RPMI8226 (cell line): ENCODE measurements at regions not wholly inside any gene's neighbourhood (a gene's known extent, or its start where the extent isn't known, plus 50 kb on each side); places are given as distances from the start of the nearest gene placed in this dataset.
"Not testable (repeated sequence)": the region's sequence is repeated elsewhere in the genome, so short reads cannot be mapped to it uniquely, and the experiment has no call there.

Source experiments
- DNase-seq: peaks from one replicate; pipeline ENCODE4 v3.0.0-alpha.2; 2015

DNA sequence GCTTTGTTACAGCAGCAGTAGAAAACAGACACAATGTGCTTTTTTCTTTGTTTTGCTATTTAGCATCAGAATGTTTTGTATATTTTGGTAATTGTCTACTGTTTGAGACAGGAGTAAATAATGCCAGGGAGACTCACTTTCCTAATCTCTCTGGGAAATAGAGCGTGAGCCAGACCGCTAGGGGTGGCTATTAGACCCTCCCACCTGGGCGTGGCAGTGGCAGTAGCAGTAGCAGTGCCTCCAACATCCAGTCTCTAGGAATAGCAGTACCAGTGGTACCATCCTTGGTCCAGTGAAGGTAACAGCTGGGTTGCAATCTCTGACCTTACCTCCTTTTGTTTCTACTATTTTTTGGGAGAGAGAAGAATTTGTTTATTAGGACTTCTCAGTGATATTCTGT is 165.7 kb upstream of the MAGI2 start:
- DNase-seq, result no peak

DNA sequence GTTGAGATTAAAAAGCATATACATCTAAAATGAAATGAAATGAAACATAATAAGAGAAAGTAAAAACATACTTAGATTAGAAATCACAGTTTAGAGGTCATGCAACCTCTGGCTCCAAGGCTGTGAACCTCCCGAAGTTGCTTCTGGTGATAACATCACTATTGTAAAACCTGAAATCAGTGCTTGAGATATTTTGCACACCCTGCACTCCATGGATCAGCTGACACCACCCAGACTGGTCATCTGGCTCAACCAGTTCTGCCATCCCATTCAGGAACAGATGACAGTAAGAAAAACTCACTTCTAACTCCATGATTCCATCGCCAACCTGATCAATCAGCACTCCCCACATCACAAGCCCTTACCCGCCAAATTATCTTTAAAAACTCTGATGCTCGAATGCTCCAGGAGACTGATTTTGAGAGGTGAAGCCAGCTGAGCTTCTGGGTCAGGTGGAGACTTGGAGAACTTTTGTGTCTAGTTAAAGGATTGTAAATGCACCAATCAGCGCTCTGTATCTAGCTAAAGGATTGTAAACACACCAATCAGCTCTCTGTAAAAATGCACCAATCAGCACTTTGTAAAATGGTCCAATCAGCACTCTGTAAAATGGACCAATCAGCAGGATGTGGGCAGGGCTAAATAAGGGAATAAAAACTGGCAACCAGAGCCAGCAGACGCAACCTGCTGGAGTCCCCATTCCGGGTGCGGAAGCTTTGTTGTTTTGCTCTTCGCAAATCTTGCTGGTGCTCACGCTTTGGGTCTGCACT is 162.6 kb upstream of the MAGI2 start:
- DNase-seq, result no peak

DNA sequence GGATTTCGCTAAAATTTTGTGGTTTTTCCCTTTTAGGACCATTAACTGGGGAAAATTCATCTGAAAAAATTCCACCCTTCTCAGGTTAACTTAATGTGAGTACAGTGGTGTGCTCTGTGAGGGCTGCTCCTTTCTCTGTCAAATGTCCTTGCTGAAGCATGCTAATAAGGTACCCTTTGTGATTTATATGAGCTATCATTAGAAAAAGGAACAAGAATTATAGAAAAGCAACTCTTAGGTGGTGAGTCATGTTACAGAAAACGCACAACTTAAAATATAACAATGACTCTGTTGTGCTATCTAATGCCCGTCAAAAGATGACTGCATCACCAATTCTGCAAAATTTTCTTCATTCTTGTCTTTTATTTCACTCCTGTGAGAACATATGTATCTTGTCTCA is 162.0 kb upstream of the MAGI2 start:
- DNase-seq, result no peak

DNA sequence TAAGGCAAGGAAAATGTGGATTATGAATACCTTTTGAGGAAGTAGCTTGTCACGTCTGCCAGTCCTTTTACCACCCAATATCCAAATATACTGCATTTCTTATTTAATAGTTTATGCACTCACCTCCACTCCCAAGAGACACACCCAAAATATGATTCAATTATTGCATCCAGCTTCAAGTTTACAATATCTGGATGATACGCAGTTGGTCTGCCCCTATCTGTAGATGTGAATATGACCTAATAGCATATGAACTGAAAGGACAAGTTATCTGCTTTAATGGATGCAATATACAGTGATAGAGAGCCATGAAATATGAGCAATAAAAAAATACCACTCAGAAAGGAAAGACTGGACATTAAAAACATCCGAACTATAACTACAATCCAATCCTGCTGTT is 159.4 kb upstream of the MAGI2 start:
- DNase-seq, result no peak

DNA sequence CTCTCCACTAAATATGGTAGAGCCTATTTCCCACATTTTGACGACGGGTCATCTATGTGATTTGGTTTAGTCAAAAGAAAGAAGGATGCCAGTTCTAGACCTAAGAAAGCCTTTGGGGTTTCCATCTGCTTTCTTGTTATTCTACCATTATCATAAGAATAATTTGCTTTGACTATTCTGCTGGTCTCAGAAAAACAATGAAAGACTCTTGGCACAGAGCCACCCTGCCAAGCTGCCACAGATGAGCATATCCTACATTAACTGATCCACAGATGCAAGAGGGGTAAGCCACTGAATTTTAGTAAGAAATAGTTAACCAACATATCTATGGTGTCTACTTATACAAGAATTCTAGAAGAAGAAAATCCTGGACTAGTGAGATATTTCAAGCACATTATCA is 158.6 kb upstream of the MAGI2 start:
- DNase-seq, result peak; percentile 17

DNA sequence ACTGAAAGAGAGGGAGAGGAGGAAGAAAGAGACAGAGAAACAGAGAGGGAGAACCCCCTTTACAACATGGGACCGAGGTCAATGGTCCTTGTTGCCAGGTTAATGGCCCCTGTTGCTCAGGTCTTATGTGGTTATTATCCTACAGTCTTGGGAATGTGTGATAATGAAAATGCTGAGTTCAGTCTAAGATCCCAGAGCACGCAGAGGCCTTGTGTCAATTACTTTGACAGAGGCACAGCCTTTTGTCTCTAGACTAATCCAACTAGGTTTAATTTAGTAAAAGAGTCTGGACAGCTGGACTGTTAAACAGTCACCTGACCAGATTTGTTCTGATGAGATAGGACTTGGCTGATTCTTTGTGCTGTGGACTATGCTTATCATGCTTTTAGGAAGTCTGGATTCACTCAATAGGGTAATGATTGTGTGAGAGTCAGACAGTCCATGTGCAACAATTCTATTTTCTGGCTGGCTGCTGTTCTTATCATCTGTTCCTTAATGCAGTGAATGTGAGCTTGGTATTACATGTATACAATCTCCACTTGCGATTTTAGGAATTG is 157.4 kb upstream of the MAGI2 start:
- DNase-seq, result no peak

DNA sequence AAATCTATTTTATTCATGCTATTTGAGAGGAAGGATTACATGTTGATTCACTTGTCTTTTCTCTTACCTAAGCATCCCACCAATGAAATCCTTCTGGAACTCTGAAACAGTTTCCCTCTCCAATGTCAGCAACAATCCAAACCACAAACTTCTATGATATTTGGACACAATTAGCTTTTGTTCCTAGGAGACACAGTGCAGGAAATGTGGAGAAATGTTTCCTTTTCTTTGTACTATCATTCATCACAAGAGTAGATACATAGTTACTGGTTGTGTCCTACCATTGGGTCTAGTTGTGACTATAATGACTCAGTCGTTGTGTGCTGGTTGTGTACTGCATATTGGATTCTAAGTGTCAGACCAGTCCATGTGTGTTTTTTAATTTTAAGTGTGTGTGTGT is 156.8 kb upstream of the MAGI2 start:
- no peak for DNase-seq

DNA sequence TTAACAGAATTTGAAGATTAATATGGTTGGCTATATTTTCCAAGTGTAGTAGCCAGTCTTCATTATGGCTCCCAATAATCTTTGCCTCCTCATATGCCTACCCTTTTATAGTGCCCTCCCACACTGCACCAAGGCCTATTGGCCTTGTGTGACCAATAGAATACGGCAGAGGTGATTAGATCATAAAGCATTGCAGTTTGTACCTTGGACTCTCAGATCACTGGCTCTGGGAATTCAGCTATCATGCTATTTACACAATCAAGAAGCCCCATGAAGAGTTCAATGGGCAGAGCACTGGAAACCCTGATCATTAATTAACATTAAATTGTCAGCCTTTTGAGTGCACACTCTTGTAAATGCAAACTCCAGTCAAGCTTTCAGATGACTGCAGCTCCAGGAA is 154.5 kb upstream of the MAGI2 start:
- no peak for DNase-seq

DNA sequence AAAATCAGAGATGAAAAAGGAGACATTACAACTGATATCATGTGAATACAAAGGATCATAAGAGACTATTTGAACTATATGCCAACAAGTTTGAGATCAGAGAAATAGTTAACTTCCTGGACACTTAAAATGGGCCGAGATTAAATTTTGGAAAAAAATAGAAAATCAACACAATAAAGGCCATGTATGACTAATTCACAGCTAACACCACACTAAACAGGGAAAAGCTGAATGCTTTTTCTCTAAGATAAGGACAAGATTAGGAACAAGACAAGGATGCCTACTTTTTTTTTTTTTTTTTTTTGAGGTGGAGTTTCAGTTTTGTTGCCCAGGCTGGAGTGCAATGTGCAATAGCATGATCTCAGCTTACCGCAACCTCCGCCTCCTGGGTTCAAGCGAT is 151.4 kb upstream of the MAGI2 start:
- no peak for DNase-seq

DNA sequence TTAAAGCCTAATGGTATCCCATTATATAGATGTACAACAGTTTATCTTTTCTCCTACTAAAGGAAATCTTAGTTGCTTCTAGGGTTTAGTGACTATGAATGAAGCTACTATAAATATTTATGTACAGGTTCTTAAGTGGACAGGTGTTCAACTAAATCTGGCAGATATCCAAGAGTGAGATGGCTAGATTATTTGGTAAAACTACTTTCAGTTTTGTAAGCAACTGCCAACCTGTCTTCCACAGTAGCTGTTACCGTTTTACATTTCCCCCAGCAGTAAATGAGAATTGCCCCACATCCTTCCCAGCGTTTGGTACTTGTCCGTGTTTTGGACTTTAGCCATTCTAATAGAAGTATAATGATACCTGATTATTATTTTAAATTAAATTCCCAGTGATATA is 144.9 kb upstream of the MAGI2 start:
- peak; percentile 87 for DNase-seq

DNA sequence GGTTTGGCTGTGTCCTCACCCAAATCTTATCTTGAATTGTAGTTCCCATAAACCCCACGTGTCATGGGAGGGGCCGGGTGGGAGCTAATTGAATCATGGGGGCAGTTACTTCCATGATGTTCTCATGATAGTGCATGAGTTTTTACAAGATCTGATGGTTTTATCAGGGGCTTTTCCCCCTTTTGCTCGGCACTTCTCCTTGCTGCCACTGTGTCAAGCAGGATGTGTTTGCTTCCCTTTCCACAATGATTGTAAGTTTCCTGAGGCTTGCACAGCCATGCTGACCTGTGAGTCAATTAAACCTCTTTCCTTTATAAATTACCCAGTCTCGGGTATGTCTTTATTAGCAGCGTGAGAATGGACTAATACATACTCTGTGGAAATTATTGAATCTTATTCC is 141.2 kb upstream of the MAGI2 start:
- DNase-seq, result not testable (repeated sequence)

DNA sequence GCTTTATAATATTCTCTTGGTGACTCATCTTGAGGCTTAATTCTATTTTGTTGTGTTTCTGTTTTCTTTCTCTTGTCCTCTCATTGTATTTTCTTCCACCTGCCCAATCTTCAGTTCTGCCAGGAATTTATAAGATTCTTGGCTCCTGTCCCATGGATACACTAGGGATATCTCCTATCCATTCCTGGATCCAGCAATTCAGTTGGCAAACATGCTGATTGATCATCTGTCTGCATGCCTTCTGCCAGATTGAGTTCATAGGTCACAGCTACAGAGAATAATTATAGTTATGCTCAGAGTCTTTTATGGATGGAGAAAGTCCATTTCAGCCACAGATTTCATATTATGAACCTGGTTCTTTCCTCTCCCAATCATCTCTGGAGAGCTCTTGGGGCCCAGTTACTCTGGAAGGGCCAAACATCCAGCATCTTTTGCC is 140.4 kb upstream of the MAGI2 start:
- DNase-seq, result no peak

DNA sequence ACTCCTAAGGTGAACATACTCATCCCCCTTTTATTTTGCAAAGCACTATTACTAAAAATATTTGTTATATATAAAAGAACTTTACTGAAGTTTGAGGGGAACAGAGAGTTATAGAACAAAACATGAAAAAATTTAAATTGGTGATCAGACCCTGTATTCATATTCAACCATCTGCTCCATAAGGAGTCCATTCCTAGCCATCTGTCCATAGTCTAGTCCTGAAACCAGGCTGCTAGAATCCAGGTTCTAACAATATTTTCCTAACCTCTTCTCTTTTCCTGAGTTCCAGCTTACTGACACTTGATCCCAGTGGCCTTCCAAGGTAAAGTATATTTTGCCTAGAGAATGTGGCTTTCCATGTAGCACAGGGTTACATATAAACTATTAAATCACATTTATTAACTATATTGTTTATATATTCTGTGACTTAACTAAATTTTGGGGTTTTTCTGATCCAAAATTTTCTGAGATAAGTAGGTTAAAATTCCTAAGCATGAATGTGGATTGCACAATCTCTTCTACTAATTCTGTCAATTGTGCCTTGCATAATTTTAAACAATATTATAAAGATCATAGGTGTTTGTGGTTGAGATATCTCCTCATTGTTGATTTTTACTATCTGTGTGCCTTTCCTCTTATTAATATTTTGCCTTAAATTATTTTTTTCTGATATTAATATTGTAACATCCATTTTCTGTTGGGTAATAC is 137.6 kb upstream of the MAGI2 start:
- no peak for DNase-seq

DNA sequence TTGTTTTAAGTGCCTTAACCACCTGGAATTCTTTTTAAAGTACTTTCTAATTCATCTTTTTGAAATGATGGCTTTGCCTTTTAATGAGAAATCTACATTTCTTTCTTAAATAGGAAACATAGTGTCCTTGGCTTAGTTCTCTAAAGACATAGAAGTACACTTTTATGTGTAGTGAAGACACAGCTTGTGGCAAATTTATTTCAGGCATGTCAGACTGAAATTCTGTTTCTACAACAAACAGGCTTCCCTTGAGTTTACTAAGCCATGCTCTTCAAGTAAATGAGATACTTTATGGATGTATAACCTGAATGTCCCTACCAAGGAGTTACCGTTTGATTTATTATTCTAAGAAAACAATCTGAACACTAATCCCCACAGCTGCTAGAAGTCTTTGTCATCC is 136.9 kb upstream of the MAGI2 start:
- DNase-seq, result no peak

DNA sequence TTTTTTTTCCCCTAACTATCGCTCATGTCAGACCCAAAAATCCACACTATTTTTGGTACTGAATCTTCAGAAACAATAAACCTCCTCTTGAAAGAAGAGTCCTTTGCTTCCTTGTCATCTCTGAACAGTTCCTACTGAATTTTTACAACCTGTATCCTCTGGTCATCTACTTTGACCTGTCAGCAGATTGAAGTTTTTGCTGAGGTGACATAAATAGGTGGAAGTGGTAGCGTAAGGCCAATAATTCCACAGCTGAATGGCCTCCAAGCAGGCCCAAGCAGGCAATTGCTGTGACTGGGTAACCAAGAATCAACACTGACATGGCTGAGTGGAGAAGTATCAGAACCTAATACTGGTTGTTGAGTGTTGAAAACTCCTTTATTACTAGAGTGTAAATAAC is 117.4 kb upstream of the MAGI2 start:
- DNase-seq, result no peak

DNA sequence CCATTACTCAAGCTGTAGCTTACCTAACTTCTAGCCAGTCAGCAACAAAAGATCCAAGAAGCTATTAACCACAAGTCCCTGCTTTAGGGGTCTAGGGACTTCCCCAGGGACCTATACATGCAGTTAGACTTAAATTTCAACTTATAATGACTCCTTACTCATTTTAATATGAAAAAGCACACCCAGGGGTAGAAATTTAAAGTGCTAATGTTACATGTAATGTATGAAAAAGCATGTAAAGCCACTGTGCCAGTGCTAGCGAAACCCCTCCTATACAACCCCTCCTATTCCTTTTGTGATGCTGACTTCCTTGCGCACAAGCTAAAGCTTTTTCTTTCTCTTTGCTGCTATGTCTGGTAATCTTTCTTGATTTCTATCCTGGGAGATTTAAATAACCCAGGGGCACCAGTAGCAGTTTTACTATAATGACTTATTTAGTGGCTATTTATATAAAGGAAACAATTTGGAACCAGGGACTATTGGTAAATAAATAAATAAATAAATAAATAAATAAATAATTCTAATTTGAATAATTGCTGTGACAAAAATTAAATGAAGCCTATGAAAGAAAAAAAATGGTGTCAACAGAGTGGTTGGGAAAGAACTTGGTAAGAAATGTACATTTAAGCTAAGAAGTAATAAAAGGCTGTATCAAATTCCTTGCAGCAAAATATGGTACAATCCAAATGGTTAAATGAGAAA is 110.5 kb upstream of the MAGI2 start:
- no peak for DNase-seq

DNA sequence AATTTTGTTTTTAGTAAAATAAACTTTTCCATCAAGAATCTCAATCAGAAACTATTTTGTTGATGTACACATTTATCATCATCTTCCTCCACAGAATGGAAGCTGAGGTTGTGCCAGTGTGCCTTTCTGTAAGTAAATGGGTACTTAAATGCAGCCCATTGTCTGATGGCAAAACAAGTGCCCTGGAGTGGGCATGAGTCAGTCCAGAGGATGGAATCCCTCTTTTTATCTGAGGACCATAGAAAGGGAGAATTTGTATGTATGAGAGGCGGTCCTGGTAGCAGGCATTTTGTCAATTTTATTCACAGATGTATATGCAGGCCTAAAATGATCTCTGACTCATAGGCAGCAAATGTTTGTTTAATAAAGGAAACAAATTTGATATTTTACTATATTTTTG is 102.1 kb upstream of the MAGI2 start:
- no peak for DNase-seq

DNA sequence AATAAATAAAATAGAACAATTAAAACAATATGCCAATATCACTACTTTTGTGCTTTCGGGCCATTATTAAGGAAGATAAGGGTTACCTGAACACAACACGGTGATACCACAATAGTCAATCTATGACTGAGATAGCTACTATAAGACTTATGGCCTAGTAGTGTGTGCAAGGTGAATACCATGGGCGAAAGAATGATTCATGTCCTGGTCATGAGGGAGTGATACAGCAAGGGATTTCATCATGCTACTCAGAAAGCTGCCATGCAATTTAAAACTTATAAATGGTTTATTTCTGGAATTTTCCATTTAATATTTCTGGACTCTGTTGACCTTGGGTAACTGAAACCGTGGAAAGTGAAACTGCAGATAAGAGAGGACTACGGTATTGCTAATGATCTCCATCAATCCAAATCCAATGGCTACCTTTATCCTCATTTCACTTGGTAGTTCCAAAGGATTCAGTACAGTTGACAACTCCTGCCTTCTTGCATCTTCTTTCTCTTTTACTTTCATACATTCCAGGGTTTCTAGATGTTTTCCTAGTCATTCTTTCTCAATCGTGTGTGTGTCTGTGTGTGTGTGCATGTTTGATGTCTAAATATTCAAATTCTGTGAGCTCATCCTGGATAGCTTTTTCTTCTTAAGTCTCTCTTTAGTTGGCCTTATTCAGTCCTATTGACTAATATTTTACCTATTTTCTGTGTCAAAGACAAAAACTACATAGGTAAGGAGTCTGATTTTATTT is 100.5 kb upstream of the MAGI2 start:
- DNase-seq, result no peak

DNA sequence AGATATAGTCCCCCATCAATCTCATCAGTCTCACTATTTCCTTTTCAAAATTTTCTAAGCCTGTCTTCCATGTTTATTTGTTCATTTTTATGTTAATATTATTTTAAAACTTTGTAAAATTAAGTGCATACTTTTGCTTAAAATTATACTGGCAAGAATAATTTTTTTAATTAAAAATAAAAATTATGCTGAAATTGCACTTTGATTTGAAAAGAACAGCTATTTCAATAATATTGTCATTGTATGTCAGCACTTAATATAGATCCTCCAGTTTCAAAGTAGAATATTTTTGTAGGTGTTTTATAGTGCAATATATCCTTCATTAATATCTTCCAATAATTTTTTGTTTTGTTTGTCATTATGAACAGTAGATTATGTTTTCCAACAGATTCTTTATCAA is 99.0 kb upstream of the MAGI2 start:
- no peak for DNase-seq

DNA sequence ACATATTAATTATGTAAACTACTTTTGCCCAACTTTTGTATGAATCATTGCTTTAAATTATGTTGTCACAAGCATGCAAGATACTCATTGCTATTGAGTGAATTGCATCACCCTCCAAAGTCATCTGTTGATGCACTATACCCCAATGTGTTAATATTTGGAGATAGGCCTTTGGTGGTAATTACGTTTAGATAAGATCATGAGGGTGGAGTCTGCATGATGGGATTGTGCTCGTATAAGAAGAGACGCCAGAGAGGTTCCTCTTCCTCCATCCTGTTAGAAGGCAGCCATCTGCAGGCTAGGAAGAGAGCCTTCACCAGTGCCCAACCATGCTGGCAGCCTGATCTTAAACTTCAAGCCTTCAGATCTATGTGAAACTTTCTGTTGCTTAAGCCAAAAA is 95.3 kb upstream of the MAGI2 start:
- no peak for DNase-seq

DNA sequence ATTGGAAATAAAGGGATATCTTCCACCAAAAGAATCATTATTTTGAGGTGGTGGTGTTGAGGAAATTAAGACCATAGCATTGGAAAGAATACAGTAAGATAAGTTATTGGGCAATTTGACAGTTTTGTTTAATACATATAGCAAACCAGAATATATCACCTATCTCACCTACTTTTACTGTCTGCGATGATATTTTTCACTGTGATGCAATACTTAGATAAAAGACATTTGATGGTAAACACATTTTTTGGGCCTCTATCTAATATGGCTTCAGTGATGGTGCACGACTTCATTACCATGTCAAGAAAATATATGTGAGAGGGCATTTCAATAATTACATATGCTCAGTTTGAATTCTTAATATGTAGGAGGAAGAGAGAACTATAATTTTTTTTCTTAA is 93.7 kb upstream of the MAGI2 start:
- no peak for DNase-seq

DNA sequence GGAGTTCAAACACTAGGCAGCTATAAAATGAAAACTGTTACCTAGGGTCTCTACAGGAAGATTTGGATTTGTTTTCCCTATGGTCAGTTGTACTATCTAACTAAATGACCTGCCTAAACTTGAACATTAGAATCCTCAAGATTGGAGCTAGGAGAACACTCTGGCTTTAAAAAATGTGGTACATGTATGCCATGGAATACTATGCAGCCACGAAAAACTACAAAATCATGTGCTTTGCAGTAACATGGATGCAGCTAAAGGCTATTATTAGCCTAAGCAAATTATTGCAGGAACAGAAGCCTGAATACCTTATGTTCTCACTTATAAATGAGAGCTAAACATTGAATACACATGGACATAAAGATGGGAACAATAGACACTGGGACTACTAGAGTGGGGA is 87.1 kb upstream of the MAGI2 start:
- DNase-seq, result no peak

DNA sequence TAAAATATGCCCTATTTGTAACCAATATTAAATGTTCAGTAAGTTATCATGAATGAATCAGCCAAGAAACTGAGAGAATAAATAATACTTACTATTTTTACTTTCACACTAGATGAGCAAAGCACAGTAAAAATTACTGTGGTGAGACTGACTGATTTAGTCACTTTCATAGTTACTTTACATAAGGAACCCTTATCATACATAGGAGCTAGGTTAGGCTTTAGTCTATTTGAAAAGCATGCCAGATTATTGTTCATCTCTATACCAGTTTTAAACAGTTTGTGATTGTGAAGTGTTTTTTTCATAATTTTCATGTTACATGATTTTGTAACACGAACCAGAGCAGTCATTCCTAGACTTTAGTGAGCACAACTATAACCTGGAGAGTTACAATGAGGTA is 80.7 kb upstream of the MAGI2 start:
- DNase-seq, result no peak
